ENCODE measurements at regions not wholly inside any gene's neighbourhood (a gene's known extent, or its start where the extent isn't known, plus 50 kb on each side); places are given as distances from the start of the nearest gene placed in this dataset.

GRCh38 chr4:59381591-59381990, 1818.5 kb upstream of the ADGRL3 start:
- TF ChIP-seq CTCF (IDR thresholded peaks at IDR 0.05) (no peak), POLR2A (IDR thresholded peaks at IDR 0.05) (no peak)

Measured in Peyer's patch (tissue), 4 donors.